ENCODE measurements at regions not wholly inside any gene's neighbourhood (a gene's known extent, or its start where the extent isn't known, plus 50 kb on each side); places are given as distances from the start of the nearest gene placed in this dataset.
"Not testable (repeated sequence)": the region's sequence is repeated elsewhere in the genome, so short reads cannot be mapped to it uniquely, and the experiment has no call there.

GRCh38 chrX:14351611-14352303 lies 177.6 kb upstream of the GLRA2 start:
- no peak for DNase-seq

- DNase-seq, result no peak
Observed at GRCh38 chrX:14347523-14347922, 181.8 kb upstream of the GLRA2 start.

- no peak for DNase-seq
Observed at GRCh38 chrX:14344172-14344940, 185.0 kb upstream of the GLRA2 start.

GRCh38 chrX:14309431-14309830 lies 219.9 kb upstream of the GLRA2 start:
- no peak for DNase-seq

GRCh38 chrX:14308976-14309375 lies 220.4 kb upstream of the GLRA2 start:
- DNase-seq, result not testable (repeated sequence)

GRCh38 chrX:14303891-14304290 lies 225.4 kb upstream of the GLRA2 start:
- DNase-seq, result no peak

GRCh38 chrX:14302561-14302960 lies 226.8 kb upstream of the GLRA2 start:
- not testable (repeated sequence) for DNase-seq

- no peak for DNase-seq
Observed at GRCh38 chrX:14300376-14300775, 229.0 kb upstream of the GLRA2 start.

- no peak for DNase-seq
Observed at GRCh38 chrX:14295426-14295825, 233.9 kb upstream of the GLRA2 start.

- DNase-seq, result no peak
Observed at GRCh38 chrX:14291666-14292500, 237.5 kb upstream of the GLRA2 start.

GRCh38 chrX:14290335-14290734 lies 239.0 kb upstream of the GLRA2 start:
- DNase-seq, result no peak

- no peak for DNase-seq
Observed at GRCh38 chrX:14274691-14275090, 245.0 kb upstream of the GEMIN8 start.

GRCh38 chrX:14267216-14267615 lies 237.5 kb upstream of the GEMIN8 start:
- no peak for DNase-seq

- DNase-seq, result no peak
Observed at GRCh38 chrX:14266705-14267104, 237.0 kb upstream of the GEMIN8 start.

- no peak for DNase-seq
Observed at GRCh38 chrX:14243823-14244222, 214.1 kb upstream of the GEMIN8 start.

- DNase-seq, result no peak
Observed at GRCh38 chrX:14235004-14235403, 205.3 kb upstream of the GEMIN8 start.

- no peak for DNase-seq
Observed at GRCh38 chrX:14232688-14233087, 203.0 kb upstream of the GEMIN8 start.

GRCh38 chrX:14228611-14229010 lies 198.9 kb upstream of the GEMIN8 start:
- DNase-seq, result no peak

- DNase-seq, result no peak
Observed at GRCh38 chrX:14220386-14220944, 190.8 kb upstream of the GEMIN8 start.

- DNase-seq, result no peak
Observed at GRCh38 chrX:14209034-14209433, 179.3 kb upstream of the GEMIN8 start.

GRCh38 chrX:14194711-14195110 lies 165.0 kb upstream of the GEMIN8 start:
- DNase-seq, result no peak

- DNase-seq, result no peak
Observed at GRCh38 chrX:14193547-14193946, 163.9 kb upstream of the GEMIN8 start.

GRCh38 chrX:14173873-14174272 lies 144.2 kb upstream of the GEMIN8 start:
- DNase-seq, result no peak
